Cardiac muscle cell (in vitro differentiated cells and primary cell): ENCODE measurements at regions not wholly inside any gene's neighbourhood (a gene's known extent, or its start where the extent isn't known, plus 50 kb on each side); places are given as distances from the start of the nearest gene placed in this dataset.

Source experiments
- DNase-seq, 2 donors: peaks; one replicate each; pipeline versions ENCODE4 v3.0.0 to v3.0.0-alpha.2; 2010 to 2017; ENCODE audit warnings: low read depth in 1 of 2, low spot score in 1 of 2
- H3K27ac ChIP-seq: fragments of 200-600 bp; sonication (generic); 2 replicates; pipeline ENCODE4 v1.5.1; 2016
- H3K27me3 ChIP-seq: fragments of 200-600 bp; sonication (generic); 2 replicates; pipeline ENCODE4 v1.6.0; 2016; ENCODE audit warnings: control low read depth
- H3K36me3 ChIP-seq: fragments of 200-600 bp; sonication (generic); 2 replicates; pipeline ENCODE4 v1.5.1; 2016; ENCODE audit warnings: control low read depth
- H3K4me1 ChIP-seq: fragments of 200-600 bp; sonication (generic); 2 replicates; pipeline ENCODE4 v1.8.1; 2017; ENCODE audit warnings: low read depth, mild to moderate bottlenecking, mixed run types
- H3K4me3 ChIP-seq: fragments of 200-600 bp; sonication (generic); 2 replicates; pipeline ENCODE4 v1.5.1; 2016; ENCODE audit warnings: mild to moderate bottlenecking
- H3K9me3 ChIP-seq: fragments of 200-600 bp; sonication (generic); 2 replicates; pipeline ENCODE4 v1.5.1; 2017; ENCODE audit warnings: low read depth, mild to moderate bottlenecking, control low read depth
- CTCF ChIP-seq: IDR thresholded peaks from 2 replicates; pipeline ENCODE4 v1.5.1; 2012; ENCODE audit warnings: low read depth, mild to moderate bottlenecking, low read length

GRCh38 chr9:84567805-84568204, 101.7 kb upstream of the NTRK2 start:
- H3K4me3 ChIP-seq, result no peak overlapping the region
- no peak for TF ChIP-seq CTCF

GRCh38 chr9:84570482-84571154, 98.9 kb upstream of the NTRK2 start:
- no peak for DNase-seq
- Histone ChIP-seq H3K36me3 (no peaks in the 10 kb centered on the region), H3K9me3 (no peaks in the 10 kb centered on the region), H3K4me1 (no peaks in the 10 kb centered on the region), H3K27me3 (no peaks in the 10 kb centered on the region), H3K4me3 (no peak overlapping the region), H3K27ac (no peak overlapping the region)
- no peak for TF ChIP-seq CTCF

More at GRCh38 chr9:84567805-84568204, 101.7 kb upstream of the NTRK2 start:
- H3K27me3 ChIP-seq, result no peaks in the 10 kb centered on the region
- no peaks in the 10 kb centered on the region for H3K36me3 ChIP-seq
- no peak overlapping the region for H3K27ac ChIP-seq
- H3K4me1 ChIP-seq, result no peaks in the 10 kb centered on the region
- DNase-seq, result no peak
- no peaks in the 10 kb centered on the region for H3K9me3 ChIP-seq

- DNase-seq, result no peak
Observed at GRCh38 chr9:84573083-84573482, 96.4 kb upstream of the NTRK2 start.

GRCh38 chr9:84575705-84576104, 93.8 kb upstream of the NTRK2 start:
- Histone ChIP-seq H3K4me1 (no peaks in the 10 kb centered on the region), H3K9me3 (no peaks in the 10 kb centered on the region), H3K4me3 (no peak overlapping the region), H3K27me3 (no peaks in the 10 kb centered on the region), H3K36me3 (no peaks in the 10 kb centered on the region), H3K27ac (no peak overlapping the region)
- no peak for DNase-seq
- no peak for TF ChIP-seq CTCF

More at GRCh38 chr9:84573083-84573482, 96.4 kb upstream of the NTRK2 start:
- no peak overlapping the region for H3K4me3 ChIP-seq
- no peaks in the 10 kb centered on the region for H3K36me3 ChIP-seq
- no peaks in the 10 kb centered on the region for H3K9me3 ChIP-seq
- no peak for TF ChIP-seq CTCF
- no peak overlapping the region for H3K27ac ChIP-seq
- no peaks in the 10 kb centered on the region for H3K27me3 ChIP-seq
- no peaks in the 10 kb centered on the region for H3K4me1 ChIP-seq

GRCh38 chr9:84583866-84584265, 85.7 kb upstream of the NTRK2 start:
- H3K4me3 ChIP-seq, result no peak overlapping the region
- H3K27ac ChIP-seq, result no peak overlapping the region
- no peaks in the 10 kb centered on the region for H3K36me3 ChIP-seq
- no peak for DNase-seq
- no peak for TF ChIP-seq CTCF
- H3K27me3 ChIP-seq, result no peaks in the 10 kb centered on the region
- H3K4me1 ChIP-seq, result peaks cover 4% of the 10 kb centered on the region
- H3K9me3 ChIP-seq, result no peaks in the 10 kb centered on the region

GRCh38 chr9:84586662-84587061, 82.9 kb upstream of the NTRK2 start:
- Histone ChIP-seq H3K4me3 (no peak overlapping the region), H3K4me1 (peaks cover under 1% of the 10 kb centered on the region), H3K9me3 (no peaks in the 10 kb centered on the region), H3K27me3 (no peaks in the 10 kb centered on the region), H3K27ac (no peak overlapping the region), H3K36me3 (no peaks in the 10 kb centered on the region)
- no peak for TF ChIP-seq CTCF
- DNase-seq, result no peak
